ENCODE measurements at regions not wholly inside any gene's neighbourhood (a gene's known extent, or its start where the extent isn't known, plus 50 kb on each side); places are given as distances from the start of the nearest gene placed in this dataset.

DNA sequence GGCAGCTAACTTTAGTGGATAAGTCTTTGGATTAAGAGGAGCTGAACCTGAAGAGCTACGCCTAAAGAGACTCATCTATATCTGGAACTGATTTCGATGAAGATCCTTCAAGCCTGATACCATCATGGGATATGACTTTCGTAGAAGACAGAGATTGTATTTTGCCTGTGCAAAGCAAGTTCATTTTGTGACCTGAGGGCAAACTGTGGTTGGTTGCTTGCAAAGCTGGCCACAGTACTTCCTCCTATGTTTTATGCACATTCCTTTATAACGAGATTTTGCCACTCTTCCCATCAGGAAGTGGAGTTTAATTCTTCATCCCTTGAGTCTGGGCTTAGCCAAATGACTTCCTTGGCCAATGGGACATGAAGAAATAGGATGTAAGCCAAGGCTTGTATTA, 519.3 kb upstream of the NR3C2 start:
- DNase-seq (ENCODE audit: low read depth), result no peak
- TF ChIP-seq, protein P1, sequence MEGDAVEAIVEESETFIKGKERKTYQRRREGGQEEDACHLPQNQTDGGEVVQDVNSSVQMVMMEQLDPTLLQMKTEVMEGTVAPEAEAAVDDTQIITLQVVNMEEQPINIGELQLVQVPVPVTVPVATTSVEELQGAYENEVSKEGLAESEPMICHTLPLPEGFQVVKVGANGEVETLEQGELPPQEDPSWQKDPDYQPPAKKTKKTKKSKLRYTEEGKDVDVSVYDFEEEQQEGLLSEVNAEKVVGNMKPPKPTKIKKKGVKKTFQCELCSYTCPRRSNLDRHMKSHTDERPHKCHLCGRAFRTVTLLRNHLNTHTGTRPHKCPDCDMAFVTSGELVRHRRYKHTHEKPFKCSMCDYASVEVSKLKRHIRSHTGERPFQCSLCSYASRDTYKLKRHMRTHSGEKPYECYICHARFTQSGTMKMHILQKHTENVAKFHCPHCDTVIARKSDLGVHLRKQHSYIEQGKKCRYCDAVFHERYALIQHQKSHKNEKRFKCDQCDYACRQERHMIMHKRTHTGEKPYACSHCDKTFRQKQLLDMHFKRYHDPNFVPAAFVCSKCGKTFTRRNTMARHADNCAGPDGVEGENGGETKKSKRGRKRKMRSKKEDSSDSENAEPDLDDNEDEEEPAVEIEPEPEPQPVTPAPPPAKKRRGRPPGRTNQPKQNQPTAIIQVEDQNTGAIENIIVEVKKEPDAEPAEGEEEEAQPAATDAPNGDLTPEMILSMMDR (IDR thresholded peaks at IDR 0.05; ENCODE audit: control insufficient read depth, extremely low read depth, insufficient read depth), result no peak
- H3K4me3 ChIP-seq (ENCODE audit: low read depth, low read length), result no peak overlapping the region

DNA sequence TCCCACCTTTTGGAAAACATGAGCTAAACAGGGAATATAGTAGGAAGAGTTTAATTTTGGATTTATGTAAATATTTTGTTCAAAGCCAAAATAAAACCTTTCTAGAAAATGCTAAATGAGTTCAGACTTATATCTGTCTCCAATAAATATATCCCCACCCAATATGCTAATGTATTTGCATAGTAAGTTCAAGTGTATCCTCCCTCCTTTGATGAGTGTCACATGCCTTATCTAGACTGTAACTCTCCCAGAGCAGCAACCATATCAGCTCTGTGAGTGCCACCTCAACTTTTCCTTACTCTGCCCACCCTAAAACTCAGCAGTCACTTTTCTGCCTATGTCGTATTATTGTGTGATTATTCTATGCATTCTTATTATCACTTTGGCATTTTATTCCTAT, 516.1 kb upstream of the NR3C2 start:
- H3K4me3 ChIP-seq (ENCODE audit: low read depth, low read length), result no peak overlapping the region
- TF ChIP-seq, protein P1 (IDR thresholded peaks at IDR 0.05; ENCODE audit: control insufficient read depth, extremely low read depth, insufficient read depth), result no peak
- DNase-seq (ENCODE audit: low read depth), result no peak

DNA sequence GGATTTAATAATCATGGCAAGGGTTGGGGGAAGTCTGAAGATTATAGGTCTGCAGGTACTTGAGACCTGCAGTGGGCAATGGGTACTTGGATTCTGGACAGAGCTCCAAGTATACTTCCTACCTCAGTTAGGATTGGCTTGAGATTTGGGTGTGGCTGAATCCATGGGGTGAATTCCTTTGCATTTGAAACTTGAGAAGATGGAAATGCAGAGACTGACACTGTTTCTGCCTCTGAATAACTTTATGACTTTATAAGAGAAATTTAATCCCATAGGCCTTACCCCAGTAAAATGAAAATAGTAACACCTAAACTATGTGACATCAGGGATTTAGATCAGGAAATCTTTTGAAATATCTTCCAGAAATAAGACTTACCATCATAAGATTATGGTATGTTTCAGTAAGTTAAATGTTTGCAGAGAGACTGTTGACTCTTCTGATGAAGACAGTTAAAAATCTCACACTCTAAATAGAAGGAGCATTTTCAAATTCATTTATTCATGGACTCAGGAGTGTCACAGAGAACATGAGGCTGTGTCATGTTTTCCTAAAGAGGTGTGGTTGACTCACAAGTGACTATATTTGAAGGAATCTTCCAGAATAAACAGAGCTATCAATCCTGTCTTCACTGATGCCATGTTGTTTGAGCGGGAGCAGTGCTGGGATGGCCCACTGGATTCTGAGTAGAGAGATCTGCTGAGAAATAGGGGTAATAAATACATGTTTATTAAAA, 513.5 kb upstream of the NR3C2 start:
- no peak overlapping the region for H3K4me3 ChIP-seq (ENCODE audit: low read depth, low read length)
- TF ChIP-seq, protein P1 (IDR thresholded peaks at IDR 0.05; ENCODE audit: control insufficient read depth, extremely low read depth, insufficient read depth), result no peak
- no peak for DNase-seq (ENCODE audit: low read depth)

DNA sequence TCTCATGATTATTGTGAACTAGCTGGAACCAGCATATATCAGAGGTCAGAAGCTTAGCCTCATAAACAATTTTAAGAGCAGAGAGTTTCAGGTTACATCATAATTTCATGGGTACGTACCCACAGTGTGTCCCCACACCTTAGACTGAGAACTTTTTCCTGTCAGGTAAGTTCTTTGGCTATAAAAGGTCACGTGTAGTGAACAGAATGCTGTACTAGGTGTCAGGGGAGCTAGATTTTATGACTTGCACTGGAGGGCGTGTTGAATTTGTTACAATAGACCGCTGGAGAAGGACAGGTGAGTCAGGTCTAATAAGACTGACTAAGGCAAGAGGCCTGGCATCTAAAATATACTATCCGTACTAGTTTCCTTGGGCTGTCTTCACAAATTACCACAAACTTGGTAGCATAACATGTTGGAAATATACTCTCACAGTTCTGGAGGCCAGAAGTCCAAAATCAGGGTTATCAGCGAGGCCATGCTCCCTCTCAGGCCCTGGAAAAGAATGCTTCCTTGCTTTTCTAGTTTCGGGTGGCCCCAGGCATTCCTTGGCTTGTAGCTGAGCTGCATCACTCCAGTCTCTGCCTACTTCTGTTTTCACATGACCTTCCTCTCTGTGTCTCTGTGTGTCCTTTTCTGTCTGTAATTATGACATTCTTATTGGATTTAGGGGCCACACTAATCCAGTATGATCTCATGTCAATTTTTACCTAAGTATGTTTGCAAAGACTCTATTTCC, 512.0 kb upstream of the NR3C2 start:
- TF ChIP-seq, protein P1 (IDR thresholded peaks at IDR 0.05; ENCODE audit: control insufficient read depth, extremely low read depth, insufficient read depth), result no peak
- no peak overlapping the region for H3K4me3 ChIP-seq (ENCODE audit: low read depth, low read length)
- peak; percentile 94 for DNase-seq (ENCODE audit: low read depth)

DNA sequence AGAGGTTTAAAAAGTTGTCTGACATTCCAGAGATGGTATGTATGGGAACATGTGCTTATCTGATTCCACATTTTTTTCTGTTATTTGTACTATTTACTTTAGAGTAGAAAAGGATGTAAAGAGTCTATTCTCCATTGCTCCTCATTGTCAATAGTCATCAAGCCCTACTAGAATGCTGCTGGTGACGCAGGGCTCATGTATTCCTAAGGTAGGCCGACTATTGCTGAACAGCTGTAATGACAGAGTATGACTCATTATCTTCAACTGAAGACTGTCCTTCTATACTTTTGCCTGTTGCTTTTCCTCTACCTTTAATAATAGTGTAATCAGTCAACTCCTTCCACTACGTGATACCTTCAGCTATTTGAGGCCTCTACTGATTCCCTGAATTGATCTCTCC, 509.1 kb upstream of the NR3C2 start:
- TF ChIP-seq, protein P1 (IDR thresholded peaks at IDR 0.05; ENCODE audit: control insufficient read depth, extremely low read depth, insufficient read depth), result no peak
- DNase-seq (ENCODE audit: low read depth), result no peak
- no peak overlapping the region for H3K4me3 ChIP-seq (ENCODE audit: low read depth, low read length)

DNA sequence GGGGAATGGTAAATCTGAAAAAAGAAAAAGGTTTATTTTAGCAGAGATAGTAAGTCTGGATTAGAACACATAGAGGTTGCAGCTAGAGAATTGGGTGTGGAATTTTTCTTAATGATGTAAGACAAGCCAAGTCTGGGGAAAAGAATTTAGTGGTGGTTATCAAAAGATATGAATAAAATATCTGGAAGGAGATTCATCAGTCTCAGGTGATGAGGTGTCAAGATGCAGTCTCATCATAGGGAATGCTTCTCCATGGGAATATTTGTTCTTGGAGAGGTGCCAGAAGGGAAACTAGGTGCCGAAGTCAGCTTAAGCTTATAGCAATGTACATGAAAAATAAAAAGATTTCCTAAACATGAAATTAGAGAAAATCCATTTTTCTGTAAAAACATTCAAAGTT, 504.1 kb upstream of the NR3C2 start:
- DNase-seq (ENCODE audit: low read depth), result no peak
- no peak overlapping the region for H3K4me3 ChIP-seq (ENCODE audit: low read depth, low read length)
- TF ChIP-seq, protein P1 (IDR thresholded peaks at IDR 0.05; ENCODE audit: control insufficient read depth, extremely low read depth, insufficient read depth), result no peak

All from LNCaP clone FGC (cell line).